ENCODE measurements at regions not wholly inside any gene's neighbourhood (a gene's known extent, or its start where the extent isn't known, plus 50 kb on each side); places are given as distances from the start of the nearest gene placed in this dataset.

- TF ChIP-seq CTCF (IDR thresholded peaks at IDR 0.05; ENCODE audit: insufficient read depth, low read depth, low read length), result no peak
- TF ChIP-seq EZH2 (IDR thresholded peaks at IDR 0.05; ENCODE audit: insufficient read depth, low read length), result no peak
These were observed 70.6 kb upstream of the TCF21 start for GRCh38 chr6:133818320-133818719.
